ENCODE measurements at regions not wholly inside any gene's neighbourhood (a gene's known extent, or its start where the extent isn't known, plus 50 kb on each side); places are given as distances from the start of the nearest gene placed in this dataset.
A peak's percentile ranks its signal among the peaks of the same experiment; 100 is the strongest.

DNA sequence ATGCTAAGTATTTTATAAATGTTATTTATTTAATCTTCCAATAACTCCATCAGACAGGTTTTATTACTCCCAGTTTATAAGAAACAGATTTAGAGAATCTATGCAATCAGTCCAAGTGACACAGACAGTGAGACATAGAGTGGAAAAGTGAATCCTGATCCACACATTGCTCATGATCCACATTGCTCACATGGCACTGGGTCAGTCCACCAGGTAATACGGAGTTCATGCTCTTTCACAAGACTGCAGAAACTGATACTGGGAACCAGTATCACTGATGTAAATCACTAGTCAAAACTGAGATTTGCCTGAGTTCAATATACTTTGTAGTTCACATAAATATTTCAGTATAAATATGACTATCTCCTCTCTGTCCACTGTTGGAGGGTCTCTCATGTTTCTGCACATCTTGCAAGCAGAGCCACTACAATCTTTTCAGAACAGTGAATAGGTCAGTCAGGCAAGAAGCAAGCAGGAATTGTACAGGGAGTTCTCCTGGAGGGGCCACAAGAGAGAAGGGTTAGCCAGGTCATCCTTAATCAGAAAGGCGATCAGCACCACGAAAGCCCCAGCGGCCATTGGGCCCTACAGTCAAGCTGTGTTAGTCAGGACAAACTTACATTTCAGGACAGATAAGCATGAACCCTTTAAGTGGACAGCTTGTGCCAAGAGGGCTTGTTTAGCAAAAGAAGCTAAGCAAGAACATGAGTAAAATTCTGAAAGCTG, 275.4 kb upstream of the NR5A2 start:
- H3K27me3 ChIP-seq: no peaks in the 10 kb centered on the region
- H3K27ac ChIP-seq: no peak overlapping the region
- H3K36me3 ChIP-seq (replicated peaks in 1 of 2; ENCODE audit: insufficient read depth in 1 of 2, low read depth in 2 of 2): no peaks in the 10 kb centered on the region
- H3K4me3 ChIP-seq: no peak overlapping the region
- TF ChIP-seq, protein P1, sequence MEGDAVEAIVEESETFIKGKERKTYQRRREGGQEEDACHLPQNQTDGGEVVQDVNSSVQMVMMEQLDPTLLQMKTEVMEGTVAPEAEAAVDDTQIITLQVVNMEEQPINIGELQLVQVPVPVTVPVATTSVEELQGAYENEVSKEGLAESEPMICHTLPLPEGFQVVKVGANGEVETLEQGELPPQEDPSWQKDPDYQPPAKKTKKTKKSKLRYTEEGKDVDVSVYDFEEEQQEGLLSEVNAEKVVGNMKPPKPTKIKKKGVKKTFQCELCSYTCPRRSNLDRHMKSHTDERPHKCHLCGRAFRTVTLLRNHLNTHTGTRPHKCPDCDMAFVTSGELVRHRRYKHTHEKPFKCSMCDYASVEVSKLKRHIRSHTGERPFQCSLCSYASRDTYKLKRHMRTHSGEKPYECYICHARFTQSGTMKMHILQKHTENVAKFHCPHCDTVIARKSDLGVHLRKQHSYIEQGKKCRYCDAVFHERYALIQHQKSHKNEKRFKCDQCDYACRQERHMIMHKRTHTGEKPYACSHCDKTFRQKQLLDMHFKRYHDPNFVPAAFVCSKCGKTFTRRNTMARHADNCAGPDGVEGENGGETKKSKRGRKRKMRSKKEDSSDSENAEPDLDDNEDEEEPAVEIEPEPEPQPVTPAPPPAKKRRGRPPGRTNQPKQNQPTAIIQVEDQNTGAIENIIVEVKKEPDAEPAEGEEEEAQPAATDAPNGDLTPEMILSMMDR (IDR thresholded peaks at IDR 0.05): no peak
- TF ChIP-seq POLR2A (IDR thresholded peaks at IDR 0.05): no peak
- no peak for ATAC-seq
- WGBS, 2 donors: 86 to 96% methylated on average over 4 of the region's 4 CpGs
- H3K4me1 ChIP-seq: no peaks in the 10 kb centered on the region
- DNase-seq: no peak
- intact Hi-C loops (cut with DNase I): no loop called here
- peaks cover 0 to 4% (median 0%) of the 10 kb centered on the region in 3 donors for H3K9me3 ChIP-seq

DNA sequence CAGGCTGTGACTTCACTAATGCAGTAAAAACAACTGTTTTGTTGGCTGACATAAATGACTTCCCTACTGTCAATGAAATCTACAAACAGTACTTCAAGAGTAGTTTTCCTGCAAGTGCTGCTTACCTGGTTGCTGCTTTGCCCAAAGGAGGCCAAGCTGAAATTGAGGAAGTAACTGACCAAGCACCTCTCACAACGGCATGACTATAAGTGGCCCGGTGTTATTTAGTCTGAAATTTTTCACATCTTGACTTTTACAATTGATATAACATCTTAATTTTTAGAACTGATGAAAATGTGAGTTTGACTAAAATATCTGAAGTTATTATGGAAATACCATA, 274.9 kb upstream of the NR5A2 start:
- intact Hi-C loops (cut with DNase I): no loop called here
- no peak overlapping the region for H3K4me3 ChIP-seq
- H3K27ac ChIP-seq: no peak overlapping the region
- H3K36me3 ChIP-seq (replicated peaks in 1 of 2; ENCODE audit: insufficient read depth in 1 of 2, low read depth in 2 of 2): no peaks in the 10 kb centered on the region
- TF ChIP-seq POLR2A (IDR thresholded peaks at IDR 0.05): no peak
- TF ChIP-seq, protein P1 (IDR thresholded peaks at IDR 0.05): no peak
- ATAC-seq: no peak
- H3K4me1 ChIP-seq: no peaks in the 10 kb centered on the region
- 85 to 94% methylated on average over 2 of the region's 2 CpGs for WGBS, 2 donors
- no peaks in the 10 kb centered on the region for H3K27me3 ChIP-seq
- peaks cover 0 to 4% (median 0%) of the 10 kb centered on the region in 3 donors for H3K9me3 ChIP-seq
- no peak for DNase-seq

DNA sequence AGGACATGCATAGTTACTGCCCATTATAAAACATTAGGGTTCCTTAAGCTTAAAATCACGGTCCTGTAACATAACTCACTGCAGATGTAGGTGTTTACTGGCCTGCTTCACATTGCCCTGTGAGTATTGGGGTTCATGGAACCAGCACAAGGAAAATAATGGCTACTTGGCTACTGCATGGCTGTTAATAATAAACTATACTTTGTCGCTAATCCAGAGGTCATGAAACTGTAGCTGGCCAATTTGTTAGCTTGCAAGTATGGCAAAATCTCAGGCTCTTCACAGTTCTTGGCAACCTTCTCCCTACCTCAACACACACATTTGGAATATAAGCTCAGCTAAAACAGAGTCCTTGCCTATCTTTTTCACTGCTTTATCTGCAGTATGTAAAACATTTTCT, 274.0 kb upstream of the NR5A2 start:
- Histone ChIP-seq H3K9me3 (peaks cover 0 to 4% (median 0%) of the 10 kb centered on the region in 3 donors), H3K27me3 (no peaks in the 10 kb centered on the region), H3K27ac (no peak overlapping the region), H3K36me3 (replicated peaks in 1 of 2; ENCODE audit: insufficient read depth in 1 of 2, low read depth in 2 of 2) (no peaks in the 10 kb centered on the region), H3K4me3 (no peak overlapping the region), H3K4me1 (no peaks in the 10 kb centered on the region)
- intact Hi-C loops (cut with DNase I): no loop called here
- no peak for TF ChIP-seq POLR2A (IDR thresholded peaks at IDR 0.05)
- TF ChIP-seq, protein P1 (IDR thresholded peaks at IDR 0.05): no peak
- WGBS, 2 donors: 56 to 62% methylated on average over 2 of the region's 2 CpGs
- no peak for ATAC-seq
- DNase-seq: no peak

DNA sequence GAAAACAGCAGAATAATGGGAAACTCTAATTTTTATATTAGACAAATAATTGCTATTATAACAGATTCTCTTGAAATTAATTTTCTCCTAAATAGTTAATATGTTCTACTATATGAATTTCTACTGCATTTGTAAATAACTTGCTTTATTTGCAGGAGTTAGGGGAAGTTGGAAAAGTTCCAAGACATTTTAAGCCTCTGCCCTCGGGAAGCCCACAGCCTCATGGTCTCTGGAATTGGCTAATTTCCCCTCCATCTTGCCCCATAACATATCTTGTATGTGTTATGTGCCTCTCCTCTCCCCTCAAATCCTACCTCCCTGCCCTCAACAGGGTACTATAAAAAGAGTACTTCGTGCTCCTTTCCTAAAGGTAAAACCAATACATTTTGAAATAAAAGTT, 271.4 kb upstream of the NR5A2 start:
- Histone ChIP-seq H3K36me3 (replicated peaks in 1 of 2; ENCODE audit: insufficient read depth in 1 of 2, low read depth in 2 of 2) (no peaks in the 10 kb centered on the region), H3K27ac (no peak overlapping the region), H3K4me3 (no peak overlapping the region), H3K27me3 (no peaks in the 10 kb centered on the region), H3K9me3 (peaks cover 0 to 4% (median 0%) of the 10 kb centered on the region in 3 donors), H3K4me1 (no peaks in the 10 kb centered on the region)
- 36 to 53% methylated on average over 2 of the region's 2 CpGs for WGBS, 2 donors
- DNase-seq (peak in 1 of 4 donors; percentile 9), ATAC-seq (no peak)
- intact Hi-C loops (cut with DNase I): no loop called here
- no peak for TF ChIP-seq POLR2A (IDR thresholded peaks at IDR 0.05)
- TF ChIP-seq, protein P1 (IDR thresholded peaks at IDR 0.05): no peak

DNA sequence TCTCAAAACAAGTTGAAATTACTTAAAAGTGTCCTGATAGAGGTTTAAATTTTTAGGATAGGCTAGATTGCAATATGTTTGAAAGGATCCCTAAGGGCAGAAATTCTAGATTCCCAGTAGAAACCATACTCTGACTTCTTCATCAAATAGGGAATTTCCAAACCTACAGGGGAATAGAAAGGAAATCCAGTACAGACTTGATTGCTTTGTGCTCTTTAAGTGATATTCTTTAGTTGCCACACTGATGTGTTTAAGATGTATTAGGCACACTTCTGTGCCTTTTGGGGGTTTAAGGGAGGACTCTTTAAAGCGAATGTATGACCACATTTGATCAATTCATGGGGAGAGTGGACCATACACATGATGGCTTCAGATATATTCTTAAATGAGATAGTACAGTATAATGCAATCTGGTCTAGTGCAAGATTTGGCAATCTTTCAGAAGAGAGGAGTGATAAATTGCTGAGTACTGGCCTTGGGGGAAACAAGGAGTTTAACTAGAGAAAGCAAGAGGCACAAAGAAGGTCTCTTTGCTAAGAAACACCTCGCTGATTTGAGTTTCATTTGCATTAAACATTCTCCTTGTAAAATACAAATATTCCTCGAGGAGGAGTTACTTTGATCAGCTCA, 268.8 kb upstream of the NR5A2 start:
- intact Hi-C loops (cut with DNase I): no loop called here
- 62 to 65% methylated on average over 3 of the region's 3 CpGs for WGBS, 2 donors
- no peak for DNase-seq
- Histone ChIP-seq H3K9me3 (no peaks in the 10 kb centered on the region), H3K4me1 (no peaks in the 10 kb centered on the region), H3K27ac (no peak overlapping the region), H3K36me3 (replicated peaks in 1 of 2; ENCODE audit: insufficient read depth in 1 of 2, low read depth in 2 of 2) (no peaks in the 10 kb centered on the region), H3K27me3 (no peaks in the 10 kb centered on the region), H3K4me3 (no peak overlapping the region)
- ATAC-seq: no peak
- TF ChIP-seq POLR2A (IDR thresholded peaks at IDR 0.05): no peak
- TF ChIP-seq, protein P1 (IDR thresholded peaks at IDR 0.05): no peak
